HG02571 (cell line): ENCODE measurements at regions not wholly inside any gene's neighbourhood (a gene's known extent, or its start where the extent isn't known, plus 50 kb on each side); places are given as distances from the start of the nearest gene placed in this dataset.
"Not testable (repeated sequence)": the region's sequence is repeated elsewhere in the genome, so short reads cannot be mapped to it uniquely, and the experiment has no call there.

Experiments used
- ATAC-seq: cut with Tn5 transposase; IDR thresholded peaks from one replicate; pipeline ENCODE4 v1.9.1; 2021; ENCODE audit warnings: mild to moderate bottlenecking, moderate library complexity; ENCODE audit not compliant: unreplicated experiment

- ATAC-seq: no peak
Measured at GRCh38 chr6:144429753-144430152, 144.6 kb downstream of the UTRN start.

GRCh38 chr6:144433446-144433845, 148.3 kb downstream of the UTRN start:
- not testable (repeated sequence) for ATAC-seq

GRCh38 chr6:144434308-144434990, 149.3 kb downstream of the UTRN start:
- ATAC-seq: no peak

- ATAC-seq: no peak
Measured at GRCh38 chr6:144435602-144436426, 150.7 kb downstream of the UTRN start.

DNA sequence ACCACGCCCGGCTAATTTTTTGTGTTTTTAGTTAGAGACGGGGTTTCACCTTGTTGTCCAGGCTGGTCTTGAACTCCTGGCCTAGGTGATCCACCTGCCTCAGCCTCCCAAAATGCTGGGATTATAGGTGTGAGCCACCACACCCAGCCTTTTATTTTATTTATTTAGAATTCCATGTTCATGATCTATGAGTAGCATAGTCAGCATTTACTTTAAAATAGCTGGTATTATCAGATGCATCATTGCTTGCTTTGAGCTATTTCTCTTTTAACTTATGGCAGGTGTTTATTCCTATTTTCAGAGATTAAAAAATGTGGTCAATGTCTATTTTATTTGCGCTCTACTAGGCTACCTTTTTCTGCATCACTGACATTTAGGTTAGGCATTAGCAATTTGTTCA, 152.0 kb downstream of the UTRN start:
- ATAC-seq: no peak

DNA sequence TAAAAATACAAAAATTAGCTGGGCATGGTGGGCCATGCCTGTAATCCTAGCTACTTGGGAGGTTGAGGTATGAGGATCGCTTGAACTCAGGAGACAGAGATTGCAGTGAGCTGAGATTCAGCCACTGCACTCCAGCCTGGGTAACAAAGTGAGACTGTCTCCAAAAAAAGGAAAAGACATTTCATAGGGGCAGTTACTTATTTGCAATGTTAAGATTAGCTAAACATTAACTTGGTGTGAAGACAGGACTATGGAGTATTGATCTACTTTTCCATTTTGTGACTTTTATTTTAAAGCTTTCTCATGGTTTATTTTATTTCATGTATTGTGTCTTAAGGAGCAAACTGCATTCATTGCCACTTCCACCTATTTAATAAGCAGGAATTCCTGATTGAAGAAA, 153.0 kb downstream of the UTRN start:
- no peak for ATAC-seq

DNA sequence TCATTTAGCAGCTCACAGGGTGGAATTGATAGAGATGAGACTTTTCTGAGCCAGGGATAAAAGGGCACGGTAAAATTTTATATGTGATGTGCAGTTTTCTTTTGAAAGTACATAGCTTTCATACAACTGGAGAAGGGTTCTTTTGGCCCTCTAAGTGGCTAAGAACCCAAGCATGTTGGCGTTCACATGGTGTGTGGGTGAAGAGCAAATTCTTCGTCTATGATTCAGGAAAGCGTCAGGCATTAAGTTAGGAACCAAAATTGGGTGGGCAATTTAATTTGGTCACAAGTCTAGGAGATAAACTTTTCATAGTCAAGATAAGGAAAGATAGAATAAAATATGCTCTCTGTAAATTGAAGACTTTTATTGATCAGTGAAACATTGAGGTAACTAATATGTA, 153.9 kb downstream of the UTRN start:
- ATAC-seq: no peak

DNA sequence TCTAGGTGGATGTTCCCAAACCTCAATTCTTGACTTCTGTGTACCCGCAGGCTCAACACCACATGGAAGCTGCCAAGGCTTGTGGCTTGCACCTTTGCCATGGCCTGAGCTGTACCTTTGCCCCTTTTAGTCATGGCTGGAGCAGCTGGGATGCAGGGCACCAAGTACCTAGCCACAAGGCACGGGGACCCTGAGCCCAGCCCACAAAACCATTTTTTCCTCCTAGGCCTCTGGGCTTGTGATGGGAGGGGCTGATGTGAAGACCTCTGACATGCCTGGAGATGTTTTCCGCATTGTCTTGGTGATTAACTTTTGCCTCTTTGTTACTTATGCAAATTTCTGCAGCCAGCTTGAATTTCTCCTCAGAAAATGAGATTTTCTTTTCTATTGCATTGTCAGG, 156.7 kb downstream of the UTRN start:
- not testable (repeated sequence) for ATAC-seq

DNA sequence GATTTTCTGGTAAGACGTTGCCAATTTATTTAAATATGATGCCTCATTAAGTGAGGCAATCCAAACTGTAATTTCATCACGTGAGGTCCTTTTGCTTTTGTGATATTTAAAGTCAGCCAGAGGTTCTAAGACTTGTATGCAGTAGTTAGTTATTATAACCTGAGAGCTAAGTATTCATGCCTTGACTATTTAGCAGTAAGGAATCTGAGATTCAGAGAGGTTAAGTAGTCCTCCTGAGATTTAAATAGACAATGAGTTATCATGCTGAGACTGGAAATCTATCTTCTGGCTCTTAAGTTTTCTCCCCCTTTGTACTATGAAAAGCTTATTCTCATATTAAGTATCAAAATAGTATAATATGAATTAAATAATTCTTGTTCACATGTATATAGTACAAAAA, 158.0 kb downstream of the UTRN start:
- no peak for ATAC-seq

DNA sequence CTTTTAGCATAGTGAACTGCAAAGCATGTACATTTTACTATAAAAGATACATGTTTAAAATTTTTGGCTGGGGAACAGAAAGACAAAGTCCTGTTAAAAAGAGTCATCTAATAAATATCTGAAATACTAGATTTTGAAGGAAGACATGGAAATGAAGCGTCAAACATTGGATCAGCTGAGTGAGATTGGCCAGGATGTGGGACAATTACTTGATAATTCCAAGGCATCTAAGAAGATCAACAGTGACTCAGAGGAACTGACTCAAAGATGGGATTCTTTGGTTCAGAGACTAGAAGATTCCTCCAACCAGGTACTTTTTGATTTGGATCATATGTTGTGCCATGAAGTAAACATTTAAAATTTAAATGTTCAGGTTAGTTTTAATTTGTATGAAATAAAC, 162.3 kb downstream of the UTRN start:
- ATAC-seq: no peak

DNA sequence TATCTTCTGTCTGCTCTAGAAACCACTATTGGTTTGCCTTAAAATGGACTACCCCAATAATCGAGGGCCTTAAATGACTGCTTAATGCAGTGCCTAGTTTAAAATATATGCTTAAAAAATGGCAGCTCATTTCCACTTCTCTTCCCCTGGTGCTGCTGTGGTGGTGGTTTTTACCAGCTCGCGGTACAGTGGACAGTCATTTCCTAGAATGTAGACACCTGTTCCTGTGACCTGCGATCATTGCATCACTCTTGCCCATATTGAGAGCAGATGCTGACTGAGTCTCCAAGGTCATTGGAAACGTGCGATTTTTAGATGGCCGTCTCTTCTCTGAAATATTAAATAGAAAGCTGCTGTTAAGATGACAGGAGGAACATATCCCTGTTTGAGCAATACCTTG, 164.1 kb downstream of the UTRN start:
- no peak for ATAC-seq

DNA sequence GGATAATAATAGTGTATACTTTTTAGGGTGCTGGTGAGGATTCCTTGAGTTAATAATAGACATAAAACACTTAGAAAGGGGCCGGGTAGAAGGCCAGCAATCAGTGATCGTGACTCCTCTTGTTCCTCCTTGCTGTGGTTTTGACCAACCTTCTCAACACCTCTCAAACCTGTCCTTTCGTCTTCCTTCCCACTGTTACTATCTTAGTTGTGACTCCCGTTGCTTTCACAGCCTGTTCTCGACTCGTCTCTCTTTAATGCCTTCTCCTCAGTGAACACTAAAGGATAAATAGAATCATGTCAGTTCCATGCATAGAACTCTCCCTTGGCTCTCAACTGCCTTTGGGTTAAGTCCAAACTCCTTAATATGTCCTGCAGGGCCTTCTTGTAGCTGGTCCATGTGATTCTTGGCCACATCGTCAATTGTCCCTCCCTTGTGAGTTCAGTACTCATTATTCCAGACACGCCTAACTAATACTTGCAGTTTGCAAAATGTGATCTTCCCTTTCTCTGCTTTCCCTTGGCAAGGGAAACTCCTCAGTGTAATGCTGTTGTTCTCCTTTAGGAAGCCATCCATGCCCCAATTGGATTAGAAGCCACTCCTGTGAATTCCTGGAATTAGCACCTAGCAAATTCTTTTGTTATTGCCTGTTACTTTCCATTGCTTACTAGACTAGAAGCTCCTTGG, 164.9 kb downstream of the UTRN start:
- no peak for ATAC-seq

GRCh38 chr6:144460327-144461095, 175.4 kb downstream of the UTRN start:
- peak; percentile 81 for ATAC-seq

GRCh38 chr6:144462058-144462457, 176.9 kb downstream of the UTRN start:
- ATAC-seq: no peak

DNA sequence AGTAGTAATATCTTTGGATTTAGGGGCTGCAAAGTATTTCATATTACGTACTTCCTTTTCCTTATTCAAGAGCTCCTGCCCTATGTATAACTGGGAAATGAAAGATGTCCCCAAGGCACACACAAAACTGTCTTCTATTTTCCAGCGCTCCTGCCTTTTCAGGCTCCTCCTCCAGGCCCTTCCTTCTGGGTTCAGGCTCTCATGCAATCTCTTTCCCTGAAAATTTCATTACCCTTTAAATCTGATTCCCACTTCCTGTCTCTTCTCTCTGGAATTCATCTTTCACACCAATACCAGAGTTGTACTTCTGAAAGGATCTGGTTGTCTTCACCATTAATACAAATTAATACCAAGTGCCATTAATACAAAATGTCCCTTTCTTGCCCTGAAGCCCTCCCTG, 181.6 kb downstream of the UTRN start:
- ATAC-seq: no peak

GRCh38 chr6:144467172-144467762, 182.1 kb downstream of the UTRN start:
- ATAC-seq: no peak

GRCh38 chr6:144467921-144468320, 182.8 kb downstream of the UTRN start:
- no peak for ATAC-seq

GRCh38 chr6:144468709-144469108, 183.6 kb downstream of the UTRN start:
- no peak for ATAC-seq

DNA sequence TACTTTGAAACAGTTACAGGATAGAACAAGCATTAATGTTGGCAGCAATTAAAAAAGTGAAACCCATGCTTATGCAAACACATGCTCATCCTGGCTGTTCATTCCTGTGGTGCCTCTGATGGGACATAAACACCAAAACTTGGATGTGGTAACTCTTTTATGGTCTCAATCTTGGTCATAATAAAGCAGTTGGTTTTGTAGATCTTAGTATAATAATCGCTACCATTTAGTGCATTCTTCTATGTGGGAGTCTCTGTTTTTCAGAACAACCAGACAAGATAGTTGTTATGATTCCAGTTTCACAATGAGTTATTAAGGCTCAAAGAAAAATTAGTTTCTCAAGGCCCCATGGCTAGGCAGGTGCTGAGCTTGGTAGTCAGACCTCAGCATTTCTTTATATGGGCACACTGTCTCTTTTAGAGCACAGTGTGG, 184.0 kb downstream of the UTRN start:
- no peak for ATAC-seq

GRCh38 chr6:144470201-144470600, 185.1 kb downstream of the UTRN start:
- ATAC-seq: not testable (repeated sequence)

DNA sequence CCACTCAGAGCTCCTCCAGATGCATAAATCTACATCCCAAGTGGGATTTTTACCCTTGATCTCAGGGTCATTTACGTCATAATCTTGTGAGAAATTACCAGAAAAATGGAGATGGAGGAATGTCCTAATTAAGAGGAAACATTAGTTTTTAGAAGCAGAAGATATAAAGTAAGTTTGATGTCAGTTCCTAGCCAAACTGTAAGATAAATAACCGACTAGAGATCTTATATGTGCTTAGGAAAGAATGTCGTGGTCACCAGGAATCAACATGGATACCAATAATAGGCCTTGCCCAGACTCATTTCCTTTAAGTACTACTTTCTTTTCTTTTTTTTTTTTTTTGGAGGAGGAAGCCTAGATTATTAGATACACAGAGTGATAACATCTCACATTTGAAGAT, 186.9 kb downstream of the UTRN start:
- ATAC-seq: no peak
